PFSK-1 (cell line): ENCODE measurements at regions not wholly inside any gene's neighbourhood (a gene's known extent, or its start where the extent isn't known, plus 50 kb on each side); places are given as distances from the start of the nearest gene placed in this dataset.

ENCODE experiments used
- POLR2AphosphoS5 ChIP-seq: IDR thresholded peaks from 2 replicates; pipeline ENCODE4 v1.6.1; 2012; ENCODE audit warnings: low read depth, mild to moderate bottlenecking, control low read depth, low read length, moderate library complexity
- REST ChIP-seq, 2 experiments: IDR thresholded peaks; 2 replicates each; pipeline versions ENCODE4 v1.6.1 to v1.8.0; 2011 to 2012; ENCODE audit warnings: low read depth in 2 of 2, low read length in 2 of 2, control low read depth in 1 of 2, inconsistent platforms in 1 of 2, mild to moderate bottlenecking in 1 of 2, moderate library complexity in 1 of 2; ENCODE audit not compliant: insufficient read depth in 1 of 2
- SIN3A ChIP-seq: IDR thresholded peaks from 2 replicates; pipeline ENCODE4 v1.6.1; 2012; ENCODE audit warnings: mild to moderate bottlenecking, low read length, moderate library complexity, borderline replicate concordance; ENCODE audit not compliant: insufficient read depth
- TAF1 ChIP-seq: IDR thresholded peaks from 2 replicates; pipeline ENCODE4 v1.6.1; 2012; ENCODE audit warnings: low read length, control low read depth, borderline replicate concordance; ENCODE audit not compliant: insufficient read depth

DNA sequence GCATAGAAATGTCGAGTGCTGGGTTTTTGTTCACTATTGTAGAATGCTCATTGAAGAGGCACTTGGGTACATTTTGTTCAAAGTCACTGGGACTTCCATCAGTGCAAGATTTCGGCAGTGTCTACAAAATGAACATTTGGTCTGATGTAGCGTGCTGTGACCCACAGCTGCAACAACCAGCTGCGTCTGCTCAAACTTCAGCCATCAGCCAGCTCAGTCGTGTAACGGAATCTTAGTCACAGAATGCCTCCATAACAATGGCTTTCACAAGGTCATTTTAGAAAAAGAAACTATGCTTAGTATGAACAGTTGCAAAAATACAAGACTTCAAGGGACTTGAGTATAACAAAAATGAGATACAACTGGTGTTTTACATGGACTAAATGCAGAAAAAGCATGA, 828.1 kb upstream of the GRAMD2B start:
- TF ChIP-seq REST (IDR thresholded peaks at IDR 0.05; ENCODE audit: insufficient read depth in 1 of 2, low read depth in 2 of 2, low read length in 2 of 2) (no peak), SIN3A (no peak), TAF1 (no peak), POLR2AphosphoS5 (no peak)
